ENCODE measurements at regions not wholly inside any gene's neighbourhood (a gene's known extent, or its start where the extent isn't known, plus 50 kb on each side); places are given as distances from the start of the nearest gene placed in this dataset.
"Not testable (repeated sequence)": the region's sequence is repeated elsewhere in the genome, so short reads cannot be mapped to it uniquely, and the experiment has no call there.

GRCh38 chr1:164440232-164440631 lies 118.8 kb upstream of the PBX1 start:
- DNase-seq (ENCODE audit: low read depth): peak; percentile 33

- peak; percentile 63 for DNase-seq (ENCODE audit: low read depth)
These were observed 115.8 kb upstream of the PBX1 start for GRCh38 chr1:164443166-164443565.

- peak; percentile 24 for DNase-seq (ENCODE audit: low read depth)
These were observed 115.1 kb upstream of the PBX1 start for GRCh38 chr1:164443836-164444235.

DNA sequence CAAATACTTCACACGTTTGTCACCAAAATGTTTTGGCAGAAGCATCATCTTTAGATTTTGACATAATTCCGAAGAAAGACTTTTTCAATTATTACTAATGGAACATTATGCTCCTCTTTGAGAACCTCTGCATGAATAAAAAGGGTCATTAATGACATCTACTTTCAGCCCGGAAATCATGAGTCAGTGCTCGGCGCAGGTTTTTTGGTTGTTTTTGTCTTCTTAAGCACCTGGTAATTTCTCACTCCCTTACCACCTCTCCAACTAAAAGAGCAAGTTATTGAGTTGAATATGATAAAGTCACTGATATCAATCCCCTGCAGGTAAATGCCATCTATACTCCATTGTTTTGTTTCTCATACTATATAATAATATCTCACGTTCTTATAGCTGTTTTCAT lies 113.0 kb upstream of the PBX1 start:
- DNase-seq (ENCODE audit: low read depth): no peak

GRCh38 chr1:164452549-164452948 lies 106.4 kb upstream of the PBX1 start:
- DNase-seq (ENCODE audit: low read depth): no peak

DNA sequence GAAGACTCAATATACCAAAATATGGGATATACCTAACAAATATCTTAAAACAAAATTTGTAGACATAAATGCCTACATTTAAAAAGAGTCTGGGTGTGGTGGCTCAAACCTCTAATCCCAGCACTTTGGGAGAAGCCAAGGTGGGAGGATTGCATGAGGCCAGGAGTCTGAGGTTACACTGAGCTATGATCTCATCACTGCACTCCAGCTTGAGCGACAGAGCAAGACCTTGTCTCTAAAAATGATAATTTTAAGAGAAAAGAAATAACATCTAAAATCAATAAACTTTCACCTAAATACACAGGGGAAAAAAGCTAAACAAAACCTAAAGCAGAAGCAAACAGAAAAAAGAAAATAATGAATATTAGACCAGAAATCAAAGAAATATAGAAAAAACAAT lies 102.7 kb upstream of the PBX1 start:
- DNase-seq (ENCODE audit: low read depth): no peak

GRCh38 chr1:164459176-164459575 lies 99.8 kb upstream of the PBX1 start:
- DNase-seq (ENCODE audit: low read depth): not testable (repeated sequence)

GRCh38 chr1:164466001-164466421 lies 93.0 kb upstream of the PBX1 start:
- no peak for DNase-seq (ENCODE audit: low read depth)

GRCh38 chr1:164466429-164466828 lies 92.6 kb upstream of the PBX1 start:
- no peak for DNase-seq (ENCODE audit: low read depth)

GRCh38 chr1:164470996-164471395 lies 88.0 kb upstream of the PBX1 start:
- no peak for DNase-seq (ENCODE audit: low read depth)

DNA sequence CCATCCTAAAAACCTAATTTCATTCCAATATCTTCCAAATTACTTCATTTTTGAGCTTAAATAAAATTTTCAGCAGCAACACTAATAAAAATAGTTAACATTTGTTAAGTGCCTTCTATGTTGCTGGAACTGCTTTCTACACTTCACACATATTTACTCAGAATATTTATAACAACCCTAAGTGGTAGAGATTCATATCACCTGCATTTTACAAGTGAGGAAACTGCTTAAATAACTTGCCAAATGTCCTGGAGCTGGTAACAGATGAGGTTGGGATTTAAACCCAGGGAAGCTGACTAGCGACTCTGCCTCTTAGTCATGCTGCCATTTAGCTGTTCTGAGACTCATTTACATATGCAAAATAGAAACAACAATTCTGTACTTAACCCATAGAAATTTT lies 86.1 kb upstream of the PBX1 start:
- DNase-seq (ENCODE audit: low read depth): no peak

DNA sequence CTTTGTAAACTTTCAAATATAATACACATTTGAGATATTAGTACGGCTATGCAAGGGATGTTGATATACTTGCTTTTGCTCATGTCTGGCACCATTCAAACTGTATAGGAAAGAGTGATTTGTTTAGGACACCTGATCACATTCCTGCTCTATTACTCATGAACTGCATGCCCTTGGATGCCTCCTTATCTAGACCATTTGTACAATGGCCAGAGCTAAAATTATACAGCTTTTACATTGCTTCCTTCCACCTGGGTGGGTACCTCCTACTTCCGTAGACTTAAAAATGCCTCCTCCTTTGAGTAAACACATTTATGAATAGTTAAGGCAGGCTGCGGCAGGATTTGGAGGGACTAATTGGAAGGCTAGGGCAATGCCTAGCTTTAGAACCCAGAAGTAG lies 85.4 kb upstream of the PBX1 start:
- DNase-seq (ENCODE audit: low read depth): no peak

DNA sequence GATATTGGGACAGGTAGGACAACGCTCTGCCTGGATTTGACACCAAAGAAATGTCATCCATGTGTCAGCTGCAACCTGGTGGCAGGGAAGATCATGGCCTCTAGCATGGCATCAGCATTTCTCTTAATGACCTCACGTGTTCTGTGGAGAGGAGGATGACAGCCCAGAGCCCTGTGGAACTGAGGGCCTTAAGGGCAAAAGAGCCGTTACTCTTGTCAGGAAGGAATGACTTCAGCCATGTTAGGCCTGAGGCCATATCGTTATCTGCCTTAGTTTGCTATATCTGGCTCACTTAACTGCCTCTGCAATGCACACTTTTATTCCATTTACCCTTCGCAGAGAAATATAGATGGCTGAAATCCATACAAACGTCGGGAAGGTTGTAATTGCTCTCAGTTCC lies 83.2 kb upstream of the PBX1 start:
- no peak for DNase-seq (ENCODE audit: low read depth)

DNA sequence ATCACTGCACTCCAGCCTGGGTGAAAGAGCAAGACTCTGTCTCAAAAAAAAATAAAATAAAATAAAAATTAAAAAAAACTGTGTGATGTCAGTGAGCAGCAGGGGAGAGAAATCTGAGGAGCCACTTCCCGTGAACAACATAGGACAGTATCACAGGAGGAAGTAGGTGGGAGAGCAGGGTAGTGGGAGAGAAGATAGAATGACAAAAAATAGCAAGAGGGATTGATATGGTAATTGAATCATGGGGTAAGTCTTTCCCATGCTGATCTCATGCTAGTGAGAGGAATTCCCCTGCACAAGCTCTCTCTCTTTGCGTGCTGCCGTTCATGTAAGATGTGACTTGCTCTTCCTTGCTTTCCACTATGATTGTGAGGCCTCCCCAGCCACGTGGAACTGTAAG lies 81.6 kb upstream of the PBX1 start:
- DNase-seq (ENCODE audit: low read depth): no peak

DNA sequence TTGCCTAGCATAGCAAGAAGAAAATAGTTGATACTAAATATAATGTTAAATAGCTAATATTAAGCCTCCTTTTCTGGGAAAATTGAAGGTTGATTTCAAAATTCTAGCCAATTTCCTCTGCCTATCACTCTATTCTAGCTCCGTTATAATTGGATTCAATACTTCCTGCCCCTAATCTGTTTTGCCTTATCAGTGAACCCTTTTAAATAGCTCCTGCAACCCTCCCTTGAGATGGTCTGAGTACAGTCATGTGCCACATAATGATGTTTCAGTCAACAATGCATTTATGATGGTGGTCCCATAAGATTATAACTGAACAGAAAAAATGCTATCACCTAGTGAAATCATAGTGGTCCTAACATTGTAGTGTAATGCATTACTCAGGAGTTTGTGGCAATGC lies 79.7 kb upstream of the PBX1 start:
- no peak for DNase-seq (ENCODE audit: low read depth)

- no peak for DNase-seq (ENCODE audit: low read depth)
These were observed 78.6 kb upstream of the PBX1 start for GRCh38 chr1:164480285-164480907.

GRCh38 chr1:164495905-164496304 lies 63.1 kb upstream of the PBX1 start:
- DNase-seq (ENCODE audit: low read depth): no peak

- no peak for DNase-seq (ENCODE audit: low read depth)
These were observed 60.2 kb upstream of the PBX1 start for GRCh38 chr1:164498792-164499191.

- DNase-seq (ENCODE audit: low read depth): peak; percentile 87
These were observed 54.2 kb upstream of the PBX1 start for GRCh38 chr1:164504749-164505148.

Measured in amniotic epithelial cell (primary cell).